UCSD-AML1 (cell line): ENCODE measurements at regions not wholly inside any gene's neighbourhood (a gene's known extent, or its start where the extent isn't known, plus 50 kb on each side); places are given as distances from the start of the nearest gene placed in this dataset.

Experiments used
- DNase-seq: peaks from one replicate; lab custom pipeline; 2025; ENCODE audit not compliant: unreplicated experiment; lab: John Stamatoyannopoulos, UW

DNA sequence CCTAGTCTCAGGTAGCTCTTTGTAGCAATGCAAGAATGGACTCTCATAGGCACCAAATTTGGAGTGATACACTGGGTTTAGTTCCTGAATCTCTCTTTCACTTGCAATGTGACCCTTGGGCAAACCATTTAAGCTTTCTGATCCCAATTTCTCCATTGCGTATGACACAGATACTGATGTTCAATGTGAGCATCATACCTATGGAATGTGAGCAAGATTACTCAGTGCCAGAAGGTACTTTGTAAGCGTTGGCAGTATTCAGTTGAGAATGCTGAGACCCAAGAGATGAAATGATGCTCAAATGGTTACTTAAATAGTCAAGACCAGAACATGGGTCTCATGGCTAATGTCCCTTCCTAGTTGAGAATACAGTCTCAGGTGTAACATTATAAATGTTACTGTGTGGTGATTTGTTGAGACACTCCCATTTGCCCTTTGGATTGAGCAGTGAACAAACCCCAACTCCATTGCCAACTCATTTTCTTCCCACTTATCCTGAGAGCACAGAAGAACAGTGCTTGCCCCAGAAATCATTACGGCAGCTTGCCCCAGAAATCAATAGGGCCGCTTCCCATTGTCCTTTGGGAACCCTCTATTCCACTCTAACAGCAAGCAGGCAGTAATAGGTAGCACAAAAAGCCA, 134.1 kb downstream of the SOX9 start:
- no peak for DNase-seq

GRCh38 chr17:72255481-72255880, 134.7 kb downstream of the SOX9 start:
- no peak for DNase-seq

GRCh38 chr17:72258711-72259110, 137.9 kb downstream of the SOX9 start:
- DNase-seq, result no peak

DNA sequence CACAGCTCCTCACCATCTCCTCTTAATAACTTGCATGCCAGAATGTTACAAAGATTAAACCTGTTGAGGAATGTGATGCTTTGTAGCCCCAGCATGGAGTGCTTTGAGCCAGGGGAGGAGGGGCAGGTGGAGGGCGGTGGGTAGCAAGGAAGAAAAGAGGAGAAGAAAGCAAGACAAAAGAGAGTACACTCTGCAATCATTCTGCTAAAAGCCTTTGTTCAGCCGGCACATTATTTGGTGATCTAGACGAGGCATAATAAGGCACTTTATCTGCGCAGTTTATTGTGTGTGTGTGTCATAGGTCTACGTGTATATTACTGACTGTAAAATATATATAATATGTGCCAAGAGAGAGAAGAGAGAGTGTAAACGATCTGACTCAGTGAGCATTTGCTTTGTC, 139.1 kb downstream of the SOX9 start:
- no peak for DNase-seq

- DNase-seq, result no peak
Observed at GRCh38 chr17:72262766-72263165, 141.9 kb downstream of the SOX9 start.

- no peak for DNase-seq
Observed at GRCh38 chr17:72264682-72265405, 144.0 kb downstream of the SOX9 start.

DNA sequence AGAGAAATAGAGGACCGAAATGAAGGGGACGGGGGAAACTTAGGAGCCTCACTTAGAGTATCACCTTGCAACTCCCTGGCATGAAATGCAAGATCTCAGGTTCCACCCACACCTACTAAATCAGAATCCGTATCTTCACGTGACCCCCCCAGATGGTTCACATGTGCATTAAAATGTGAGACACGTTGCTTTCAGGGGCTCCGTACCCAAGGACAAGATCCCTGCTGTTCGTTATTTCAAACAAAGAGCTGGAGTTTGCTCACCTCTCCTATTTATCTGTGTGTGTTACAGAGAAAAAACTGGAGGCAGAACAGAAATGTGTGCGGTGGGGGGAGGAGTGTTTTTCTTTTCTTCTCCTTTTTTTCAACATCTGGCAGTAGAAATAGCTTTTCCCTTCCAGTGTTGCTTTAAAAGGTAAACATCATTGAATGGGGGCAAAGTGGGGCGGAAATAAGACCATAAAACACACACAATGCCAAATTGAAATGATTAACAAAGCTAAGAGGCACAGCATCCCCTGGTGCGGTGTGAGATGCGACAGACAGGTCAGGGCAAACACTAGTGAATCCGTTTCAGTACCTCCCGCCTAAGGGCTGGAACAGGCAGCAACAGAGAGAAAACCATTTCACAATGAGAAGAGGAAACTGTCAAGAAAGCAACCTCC, 145.4 kb downstream of the SOX9 start:
- no peak for DNase-seq

GRCh38 chr17:72267601-72268000, 146.8 kb downstream of the SOX9 start:
- no peak for DNase-seq

DNA sequence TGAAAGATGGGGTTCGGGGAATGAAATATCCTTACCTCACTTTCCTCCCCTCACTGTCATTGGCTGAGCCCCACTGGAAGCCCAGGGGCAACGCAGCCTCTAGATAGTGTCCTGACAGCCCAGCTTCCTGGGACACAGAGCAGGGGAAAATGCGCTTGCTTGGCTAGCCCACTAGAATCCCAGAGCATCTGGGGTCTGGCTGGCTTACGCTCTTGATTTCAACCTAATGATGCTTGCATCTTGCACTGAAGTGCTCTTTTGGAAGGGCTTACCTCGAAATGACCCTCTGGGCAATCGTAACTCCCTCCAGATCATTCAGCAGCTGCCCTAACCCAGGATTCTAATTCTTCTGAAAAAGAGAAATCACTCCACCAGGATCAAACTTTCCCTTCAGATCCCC, 147.6 kb downstream of the SOX9 start:
- DNase-seq, result no peak

DNA sequence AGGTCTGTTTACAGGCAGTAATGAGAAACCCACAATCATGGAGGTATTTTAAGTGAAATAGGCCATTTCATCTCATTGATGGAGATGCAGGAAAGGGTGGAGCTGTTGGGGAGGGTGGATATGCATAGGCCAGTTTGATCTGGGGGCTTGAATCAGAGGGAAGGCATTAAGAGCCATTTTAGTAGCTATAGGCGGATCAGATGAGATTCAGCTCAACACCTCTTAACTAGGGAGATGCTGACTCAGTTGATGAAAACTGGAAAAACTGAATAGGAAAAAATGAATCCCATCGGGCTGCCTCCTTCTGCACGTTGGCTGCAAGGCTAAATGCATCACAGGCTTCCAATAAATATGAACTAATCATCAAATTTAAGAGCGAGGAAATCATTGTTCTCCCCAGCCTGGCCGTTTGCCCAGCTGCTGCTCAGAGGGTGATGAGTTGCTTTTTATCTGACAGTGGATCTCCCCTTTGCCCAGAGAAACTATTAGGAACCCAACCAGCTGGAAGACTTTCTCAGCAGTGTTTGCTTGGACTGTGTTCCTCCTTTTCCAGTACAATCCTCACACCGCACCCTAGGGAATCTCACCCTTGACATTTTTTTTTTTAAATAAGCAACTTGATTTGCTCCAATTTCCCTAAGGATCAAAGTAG, 149.6 kb downstream of the SOX9 start:
- DNase-seq, result no peak

DNA sequence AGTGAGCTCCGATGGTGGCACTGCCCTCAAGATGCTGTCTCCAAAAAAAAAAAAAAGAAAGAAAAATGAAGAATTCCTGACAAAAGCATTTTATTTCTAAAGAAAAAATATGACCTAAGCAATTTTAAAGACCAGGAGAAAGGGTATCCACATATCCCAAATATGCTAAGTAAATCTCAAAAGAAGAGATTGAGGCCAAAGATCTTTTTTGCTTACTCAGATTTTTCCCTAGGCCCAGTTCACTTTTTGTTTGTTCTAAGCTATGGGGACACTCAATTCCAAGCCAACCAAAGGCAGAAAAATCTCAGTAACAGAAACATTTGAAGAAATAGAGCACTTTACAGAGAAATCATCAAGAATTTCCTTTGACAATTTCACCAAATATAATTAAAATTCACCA, 150.8 kb downstream of the SOX9 start:
- DNase-seq, result no peak

DNA sequence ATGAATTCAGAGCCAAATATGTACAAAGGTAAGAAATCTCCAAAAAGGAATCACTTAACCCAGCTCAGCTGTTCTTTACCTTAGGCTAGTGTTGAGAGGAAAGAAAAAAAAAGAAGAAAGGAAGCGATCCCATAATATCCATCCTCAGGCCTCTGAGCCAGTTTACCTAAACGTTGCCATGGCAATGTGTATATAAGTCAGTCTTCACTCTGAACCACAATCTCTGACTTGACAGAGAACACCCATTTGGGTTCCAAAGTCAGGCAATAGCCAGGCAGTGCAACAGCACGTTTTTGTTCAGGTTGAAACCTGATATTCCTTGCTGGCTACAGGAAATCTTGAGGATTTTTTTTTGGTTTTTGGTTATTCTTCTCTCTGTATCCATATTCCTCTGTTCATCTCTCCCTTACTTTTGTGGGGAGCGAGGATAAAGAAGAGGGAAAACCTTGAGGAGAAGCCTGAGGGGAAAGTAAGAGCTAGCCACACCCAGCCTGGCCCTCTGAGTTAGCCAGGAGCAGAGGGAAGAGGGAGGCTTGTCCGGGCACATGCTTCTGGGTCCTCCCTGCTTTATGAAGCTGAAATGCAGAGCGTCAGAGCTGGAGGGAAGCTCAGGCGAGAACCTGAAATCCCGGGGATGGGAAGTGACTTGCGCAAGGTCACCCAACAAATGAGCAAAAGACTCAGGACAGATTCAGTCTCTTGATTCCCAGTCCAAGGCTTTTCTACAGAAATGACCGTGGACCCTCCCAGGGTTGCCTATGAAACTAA, 152.7 kb downstream of the SOX9 start:
- DNase-seq, result no peak

DNA sequence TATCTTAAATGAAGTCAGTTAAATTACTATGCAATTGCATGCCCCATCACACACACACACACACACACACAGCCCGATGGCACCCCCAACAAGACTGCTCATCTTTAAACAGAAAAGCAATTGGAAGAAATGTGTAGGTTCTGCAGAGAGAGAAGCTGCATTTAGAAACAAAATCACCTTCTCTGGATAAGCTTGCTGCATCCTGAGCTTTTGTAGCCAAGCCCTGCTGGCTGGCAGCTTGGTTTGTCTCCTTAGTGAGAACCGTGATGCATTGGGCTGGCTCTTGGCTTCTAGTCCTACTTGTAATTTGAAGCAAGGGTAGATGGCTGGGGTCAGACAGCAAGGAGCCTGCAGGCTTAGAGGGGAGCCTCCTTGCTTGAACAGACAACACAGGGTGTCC, 153.8 kb downstream of the SOX9 start:
- no peak for DNase-seq

DNA sequence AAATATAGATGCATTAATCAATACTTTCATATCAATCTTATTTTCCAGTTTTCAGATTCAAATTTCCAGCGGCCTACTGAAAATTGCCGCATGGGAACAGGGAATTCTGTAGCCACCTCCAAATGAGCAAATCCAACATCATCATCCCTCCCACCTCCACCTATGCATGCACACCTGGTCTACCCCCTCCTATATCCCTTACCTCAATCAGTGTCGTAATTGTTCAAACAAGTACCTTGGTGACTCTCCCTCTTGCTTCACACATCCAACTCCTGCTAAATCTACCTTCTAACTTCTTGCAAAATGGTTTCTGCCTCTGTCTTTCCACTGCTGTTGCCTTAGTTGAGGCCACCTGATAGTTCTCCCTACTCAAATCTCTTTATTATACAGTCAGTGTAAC, 160.1 kb downstream of the SOX9 start:
- DNase-seq, result no peak

- no peak for DNase-seq
Observed at GRCh38 chr17:72282439-72283029, 161.7 kb downstream of the SOX9 start.

GRCh38 chr17:72284806-72285205, 164.0 kb downstream of the SOX9 start:
- no peak for DNase-seq

DNA sequence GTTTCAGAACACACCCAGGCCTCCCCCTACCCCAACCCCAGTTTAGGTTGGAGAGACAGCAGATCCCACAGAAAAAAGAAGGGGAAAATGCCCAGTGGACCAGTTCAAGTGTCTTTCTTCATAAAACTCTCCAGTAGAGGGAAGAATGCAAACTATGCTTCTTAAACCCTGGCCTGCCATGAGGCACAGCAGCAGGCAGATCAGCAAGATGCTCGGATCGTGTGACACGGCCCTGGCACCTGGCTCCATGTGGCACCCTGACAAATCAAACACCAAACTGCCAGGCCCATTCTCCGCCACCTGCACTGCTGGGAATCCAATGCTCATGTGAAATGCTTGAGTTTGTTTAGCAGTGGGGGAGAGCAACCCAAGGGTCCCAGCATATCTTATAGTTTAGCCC, 166.8 kb downstream of the SOX9 start:
- no peak for DNase-seq

- DNase-seq, result no peak
Observed at GRCh38 chr17:72294487-72294893, 173.7 kb downstream of the SOX9 start.

GRCh38 chr17:72295916-72296315, 175.1 kb downstream of the SOX9 start:
- no peak for DNase-seq

- no peak for DNase-seq
Observed at GRCh38 chr17:72296456-72296855, 175.6 kb downstream of the SOX9 start.
